HepG2 (cell line): ENCODE measurements at regions not wholly inside any gene's neighbourhood (a gene's known extent, or its start where the extent isn't known, plus 50 kb on each side); places are given as distances from the start of the nearest gene placed in this dataset.

Experiments
- ATAC-seq: fragments of 200-7000 bp; cut with Tn5 transposase; 3 replicates; pipeline ENCODE4 v1.9.1; 2020; ENCODE audit warnings: mild to moderate bottlenecking, moderate library complexity
- BruUV-seq: library from RNA; stranded (reverse); fragments of 400-500 nt; replicated peaks from 2 replicates; lab custom pipeline; 2021; lab: Mats Ljungman, UMichigan
- CTCF ChIA-PET: fragments of 300-600 bp; formaldehyde crosslinking; extraction: SDS; loops from one replicate; lab custom pipeline; 2021; ENCODE audit warnings: low total read pairs, inconsistent platforms, low intra/inter-chr PET ratio; lab: Yijun Ruan, JAX
- POLR2A ChIA-PET: fragments of 350-600 bp; sonication (Branson Sonifier 250); formaldehyde crosslinking; loops from one replicate; lab custom pipeline; 2020; ENCODE audit warnings: antibody characterized with exemption, inconsistent platforms; lab: Yijun Ruan, JAX
- DNase-seq: peaks from one replicate; pipeline ENCODE4 v3.0.0-alpha.2; 2015; ENCODE audit warnings: low spot score
- FAIRE-seq: peaks from 3 replicates; lab custom pipeline; 2011; peaks lifted over from hg19 to GRCh38; lab: Jason Lieb, UNC
- H2AFZ ChIP-seq: one replicate; pipeline ENCODE4 v1.6.1; 2011; ENCODE audit warnings: low read length, inconsistent platforms
- H3K27ac ChIP-seq: fragments of 300-600 bp; 3 replicates; pipeline ENCODE4 v1.8.0; 2011; ENCODE audit warnings: mixed run types, mild to moderate bottlenecking, mixed read lengths, low read length, inconsistent platforms; ENCODE audit not compliant: insufficient read depth; ENCODE audit errors: extremely low read length
- H3K27me3 ChIP-seq, 2 experiments: fragments of 200-600 bp in 1 of 2; 2 replicates in 1 of 2; 3 replicates in 1 of 2; pipeline versions ENCODE4 v1.6.0 to v1.8.0; 2011; ENCODE audit warnings: low read length in 2 of 2, mild to moderate bottlenecking in 2 of 2, moderate library complexity in 2 of 2, inconsistent platforms in 1 of 2; ENCODE audit not compliant: insufficient read depth in 2 of 2, control insufficient read depth in 1 of 2
- H3K36me3 ChIP-seq, 2 experiments: fragments of 200-600 bp in 1 of 2; replicated peaks in 1 of 2; 2 replicates in 1 of 2; 3 replicates in 1 of 2; pipeline versions ENCODE4 v1.5.1 to v1.8.0; 2011; ENCODE audit warnings: low read length in 2 of 2, inconsistent platforms in 1 of 2; ENCODE audit not compliant: insufficient read depth in 2 of 2, control insufficient read depth in 1 of 2
- H3K4me1 ChIP-seq: 2 replicates; pipeline ENCODE4 v1.5.1; 2012; ENCODE audit warnings: low read length, inconsistent platforms; ENCODE audit not compliant: insufficient read depth
- H3K4me2 ChIP-seq: 2 replicates; pipeline ENCODE4 v1.6.0; 2011; ENCODE audit warnings: low read depth, low read length, inconsistent platforms
- H3K4me3 ChIP-seq, 3 experiments: fragments of 200-600 bp in 1 of 3; sonication (generic), shearing (Covaris generic) in 1 of 3; replicated peaks in 1 of 3; 2 replicates each; pipeline ENCODE4 v1.5.1; 2011 to 2016; ENCODE audit warnings: low read length in 3 of 3, inconsistent platforms in 2 of 3, low read depth in 2 of 3, mild to moderate bottlenecking in 2 of 3, control low read depth in 1 of 3, mixed read lengths in 1 of 3; ENCODE audit not compliant: insufficient read depth in 1 of 3
- H3K79me2 ChIP-seq: one replicate; pipeline ENCODE4 v1.6.1; 2011; ENCODE audit warnings: low read length, inconsistent platforms; ENCODE audit not compliant: insufficient read depth
- H3K9ac ChIP-seq: 2 replicates; pipeline ENCODE4 v1.6.0; 2011; ENCODE audit warnings: mild to moderate bottlenecking, low read depth, low read length, inconsistent platforms; ENCODE audit not compliant: insufficient read depth
- H3K9me3 ChIP-seq: 2 replicates; pipeline ENCODE4 v1.5.1; 2012; ENCODE audit warnings: mild to moderate bottlenecking, low read length
- H4K20me1 ChIP-seq: 2 replicates; pipeline ENCODE4 v1.6.0; 2011; ENCODE audit warnings: inconsistent platforms, mild to moderate bottlenecking, low read length, moderate library complexity; ENCODE audit not compliant: insufficient read depth
- CHD2 ChIP-seq: IDR thresholded peaks from 2 replicates; pipeline ENCODE4 v1.6.1; 2011; ENCODE audit warnings: low read depth, low read length, improper control_type of control experiment
- DPF2 ChIP-seq: sonication (generic); formaldehyde crosslinking; IDR thresholded peaks from 2 replicates; pipeline ENCODE4 v1.4.0; 2020; ENCODE audit warnings: mild to moderate bottlenecking, low read depth, missing genetic modification reagents, borderline replicate concordance
- EHMT2 ChIP-seq: fragments of 200-600 bp; sonication (generic); IDR thresholded peaks from 2 replicates; pipeline ENCODE4 v1.7.0; 2017; ENCODE audit warnings: antibody characterized with exemption, low read depth, low read length, borderline replicate concordance
- FOXK1 ChIP-seq: sonication (generic); formaldehyde crosslinking; IDR thresholded peaks from 2 replicates; pipeline ENCODE4 v1.4.0; 2020; ENCODE audit warnings: low read depth, missing genetic modification reagents, borderline replicate concordance
- LRRFIP1 ChIP-seq: sonication (generic); formaldehyde crosslinking; conservative IDR thresholded peaks from 2 replicates; pipeline ENCODE4 v1.4.0; 2020; ENCODE audit warnings: missing genetic modification reagents
- RARG ChIP-seq: sonication (generic); formaldehyde crosslinking; IDR thresholded peaks from 2 replicates; pipeline ENCODE4 v1.4.0; 2020; ENCODE audit warnings: low read depth, mild to moderate bottlenecking, missing genetic modification reagents
- RFXAP ChIP-seq: sonication (generic); formaldehyde crosslinking; IDR thresholded peaks from 2 replicates; pipeline ENCODE4 v1.4.0; 2020; ENCODE audit warnings: missing genetic modification reagents, borderline replicate concordance
- SP5 ChIP-seq: IDR thresholded peaks from 2 replicates; pipeline ENCODE4 v1.6.1; 2016; ENCODE audit warnings: low read depth, borderline replicate concordance
- SRSF9 ChIP-seq: fragments of 200-400 bp; formaldehyde crosslinking; IDR thresholded peaks from 2 replicates; pipeline ENCODE4 v1.6.1; 2018; ENCODE audit warnings: borderline replicate concordance, mild to moderate bottlenecking, low read depth, low read length; ENCODE audit not compliant: insufficient read depth, poor library complexity, severe bottlenecking
- TFAP4 ChIP-seq: sonication (generic); IDR thresholded peaks from 2 replicates; pipeline ENCODE4 v1.6.1; 2016; ENCODE audit warnings: low read depth, borderline replicate concordance
- ZNF121 ChIP-seq: sonication (generic); formaldehyde crosslinking; IDR thresholded peaks from 2 replicates; pipeline ENCODE4 v1.5.0; 2020; ENCODE audit warnings: mild to moderate bottlenecking, missing genetic modification reagents
- ZNF17 ChIP-seq: sonication (generic); formaldehyde crosslinking; IDR thresholded peaks from 2 replicates; pipeline ENCODE4 v1.5.0; 2020; ENCODE audit warnings: mild to moderate bottlenecking, missing genetic modification reagents
- ZNF264 ChIP-seq: sonication (generic); formaldehyde crosslinking; IDR thresholded peaks from 2 replicates; pipeline ENCODE4 v1.4.0; 2020; ENCODE audit warnings: missing genetic modification reagents
- ZNF33B ChIP-seq: sonication (generic); formaldehyde crosslinking; IDR thresholded peaks from 2 replicates; pipeline ENCODE4 v1.5.1; 2020; ENCODE audit warnings: mild to moderate bottlenecking, missing genetic modification reagents
- ZNF749 ChIP-seq: sonication (generic); formaldehyde crosslinking; IDR thresholded peaks from 2 replicates; pipeline ENCODE4 v1.8.0; 2022; ENCODE audit warnings: mild to moderate bottlenecking, missing genetic modification reagents, moderate library complexity, borderline replicate concordance
- ZNF773 ChIP-seq: sonication (generic); formaldehyde crosslinking; IDR thresholded peaks from 2 replicates; pipeline ENCODE4 v1.4.0; 2020; ENCODE audit warnings: missing genetic modification reagents, borderline replicate concordance
- ZNF83 ChIP-seq: sonication (generic); formaldehyde crosslinking; IDR thresholded peaks from 2 replicates; pipeline ENCODE4 v1.4.0; 2020; ENCODE audit warnings: missing genetic modification reagents, mild to moderate bottlenecking, borderline replicate concordance
- ZSCAN31 ChIP-seq: sonication (generic); formaldehyde crosslinking; IDR thresholded peaks from 2 replicates; pipeline ENCODE4 v1.5.0; 2020; ENCODE audit warnings: low read depth, mild to moderate bottlenecking, missing genetic modification reagents
- ZUFSP ChIP-seq: sonication (generic); formaldehyde crosslinking; IDR thresholded peaks from 2 replicates; pipeline ENCODE4 v1.9.0; 2021; ENCODE audit warnings: missing genetic modification reagents, mild to moderate bottlenecking, borderline replicate concordance
- WGBS: methylation state at CpG from one replicate; pipeline ENCODE4 v1.1.6; 2017; ENCODE audit warnings: low lambda C conversion rate; 5-methylcytosine and 5-hydroxymethylcytosine counted together
- in situ Hi-C: cut with HindIII; loops from 2 replicates; pipeline ENCODE4 v1.10.0; 2017; ENCODE audit warnings: low pct_unique_long_range_greater_than_20kb; ENCODE audit not compliant: extremely low pct_ligation_motif_present
- intact Hi-C: fragments of 100-400 bp; cut with micrococcal nuclease; formaldehyde crosslinking; loops from one replicate; pipeline ENCODE4 v1.10.0; 2022; ENCODE audit not compliant: unreplicated experiment

- TF ChIP-seq ZNF773 (CRISPR knock-in tag) (no peak), SRSF9 (no peak), RFXAP (no peak), ZNF17 (CRISPR knock-in tag) (no peak), CHD2 (no peak), DPF2 (CRISPR knock-in tag) (no peak), ZSCAN31 (CRISPR knock-in tag) (no peak), EHMT2 (no peak), TFAP4 (no peak)
- TF ChIP-seq, all 625 proteins: peak for 0
Observed at GRCh38 chr6:134624781-134625180, 306.9 kb upstream of the SGK1 start (continued).

- H3K27me3 ChIP-seq = peaks cover 0 to 11% of the 10 kb centered on the region in 2 experiments; a peak in 1 of 5 replicates
- in situ Hi-C loops = no loop called here
- no peak overlapping the region for H3K27ac ChIP-seq
- H3K4me3 ChIP-seq = no peak overlapping the region
- no peaks in the 10 kb centered on the region for H3K4me1 ChIP-seq
- ChIA-PET CTCF (no interaction called here), POLR2A (no interaction called here)
- no peak overlapping the region for H3K9ac ChIP-seq
- no peak for ATAC-seq
- intact Hi-C loops = no loop called here
- no peak overlapping the region for H3K4me2 ChIP-seq
- no peak for FAIRE-seq
- no peaks in the 10 kb centered on the region for H3K9me3 ChIP-seq
- 2% methylated on average over 5 of the region's 5 CpGs for WGBS
- no peaks in the 10 kb centered on the region for H3K79me2 ChIP-seq
- H4K20me1 ChIP-seq = no peaks in the 10 kb centered on the region
- BruUV-seq = no TSS peak
- H3K36me3 ChIP-seq = no peaks in the 10 kb centered on the region
- no peak for DNase-seq
- no peak overlapping the region for H2AFZ ChIP-seq
- TF ChIP-seq RFXAP = no peak
- TF ChIP-seq ZUFSP (CRISPR knock-in tag) = no peak
- no peak for TF ChIP-seq FOXK1
- no peak for TF ChIP-seq ZNF33B (CRISPR knock-in tag)
- TF ChIP-seq ZNF749 (CRISPR knock-in tag) = no peak
- TF ChIP-seq SP5 (CRISPR knock-in tag) = no peak
- no peak for TF ChIP-seq ZNF264 (CRISPR knock-in tag)
- TF ChIP-seq ZNF121 (CRISPR knock-in tag) = no peak
- TF ChIP-seq LRRFIP1 (CRISPR knock-in tag) = no peak
- no peak for TF ChIP-seq ZNF83 (CRISPR knock-in tag)
- TF ChIP-seq RARG (CRISPR knock-in tag) = no peak
Observed at GRCh38 chr6:134623401-134623800, 305.5 kb upstream of the SGK1 start.
